Muscle of leg (tissue), 3 donors: ENCODE measurements at regions not wholly inside any gene's neighbourhood (a gene's known extent, or its start where the extent isn't known, plus 50 kb on each side); places are given as distances from the start of the nearest gene placed in this dataset.

Experiments used
- DNase-seq: peaks from one replicate; pipeline ENCODE4 v3.0.0; 2013
- H3K27ac ChIP-seq: one replicate; pipeline ENCODE4 v1.5.1; 2013; ENCODE audit warnings: mild to moderate bottlenecking, low read length, control low read depth
- H3K27me3 ChIP-seq: one replicate; pipeline ENCODE4 v1.6.1; 2013; ENCODE audit warnings: low read length; ENCODE audit not compliant: control insufficient read depth, insufficient read depth
- H3K36me3 ChIP-seq: one replicate; pipeline ENCODE4 v1.6.1; 2013; ENCODE audit warnings: low read length; ENCODE audit not compliant: control insufficient read depth, insufficient read depth
- H3K4me1 ChIP-seq: one replicate; pipeline ENCODE4 v1.6.1; 2013; ENCODE audit warnings: low read length; ENCODE audit not compliant: control insufficient read depth, insufficient read depth
- H3K4me3 ChIP-seq: one replicate; pipeline ENCODE4 v1.5.1; 2013; ENCODE audit warnings: low read length, control low read depth
- H3K9me3 ChIP-seq: replicated peaks from 2 replicates; pipeline ENCODE4 v1.6.1; 2013; ENCODE audit warnings: low read depth, low read length; ENCODE audit not compliant: control insufficient read depth
- WGBS: methylation state at CpG from one replicate; pipeline ENCODE4 v1.1.5; 2013; ENCODE audit warnings: missing lambda C conversion rate; ENCODE audit not compliant: insufficient coverage; 5-methylcytosine and 5-hydroxymethylcytosine counted together

- no peaks in the 10 kb centered on the region for H3K36me3 ChIP-seq
Measured at GRCh38 chr1:216843409-216843808, 120.2 kb upstream of the ESRRG start.

GRCh38 chr1:216841165-216841564 lies 117.9 kb upstream of the ESRRG start:
- H3K4me1 ChIP-seq, result peaks cover 5% of the 10 kb centered on the region
- WGBS, result no CpG with 5 or more reads among the region's 3 CpGs
- H3K27me3 ChIP-seq, result no peaks in the 10 kb centered on the region
- H3K36me3 ChIP-seq, result no peaks in the 10 kb centered on the region
- no peak overlapping the region for H3K27ac ChIP-seq
- H3K9me3 ChIP-seq, result no peaks in the 10 kb centered on the region
- no peak overlapping the region for H3K4me3 ChIP-seq
- DNase-seq, result no peak

More at GRCh38 chr1:216843409-216843808, 120.2 kb upstream of the ESRRG start:
- no peak overlapping the region for H3K27ac ChIP-seq
- H3K4me3 ChIP-seq, result no peak overlapping the region
- no peaks in the 10 kb centered on the region for H3K9me3 ChIP-seq
- H3K27me3 ChIP-seq, result no peaks in the 10 kb centered on the region
- DNase-seq, result no peak
- 96% methylated on average over 4 of the region's 5 CpGs for WGBS
- H3K4me1 ChIP-seq, result peaks cover 5% of the 10 kb centered on the region

GRCh38 chr1:216836316-216836715 lies 113.1 kb upstream of the ESRRG start:
- Histone ChIP-seq H3K4me3 (no peak overlapping the region), H3K36me3 (no peaks in the 10 kb centered on the region), H3K4me1 (peaks cover 3% of the 10 kb centered on the region), H3K27ac (no peak overlapping the region), H3K27me3 (no peaks in the 10 kb centered on the region), H3K9me3 (no peaks in the 10 kb centered on the region)
- WGBS, result 100% methylated on average over 2 of the region's 3 CpGs
- no peak for DNase-seq

GRCh38 chr1:216833509-216833908 lies 110.3 kb upstream of the ESRRG start:
- H3K4me3 ChIP-seq, result no peak overlapping the region
- WGBS, result 100% methylated on average over 2 of the region's 4 CpGs
- H3K27ac ChIP-seq, result no peak overlapping the region
- H3K4me1 ChIP-seq, result peaks cover 2% of the 10 kb centered on the region
- no peaks in the 10 kb centered on the region for H3K9me3 ChIP-seq
- H3K27me3 ChIP-seq, result no peaks in the 10 kb centered on the region
- no peak for DNase-seq
- H3K36me3 ChIP-seq, result no peaks in the 10 kb centered on the region

GRCh38 chr1:216832192-216832591 lies 109.0 kb upstream of the ESRRG start:
- peaks cover 2% of the 10 kb centered on the region for H3K4me1 ChIP-seq
- no peaks in the 10 kb centered on the region for H3K36me3 ChIP-seq
- no peak overlapping the region for H3K27ac ChIP-seq
- 90% methylated on average over 2 of the region's 3 CpGs for WGBS
- no peaks in the 10 kb centered on the region for H3K9me3 ChIP-seq
- no peaks in the 10 kb centered on the region for H3K27me3 ChIP-seq
- no peak overlapping the region for H3K4me3 ChIP-seq
- no peak for DNase-seq

- no peaks in the 10 kb centered on the region for H3K36me3 ChIP-seq
- no peak for DNase-seq
- H3K4me1 ChIP-seq, result peaks cover 2% of the 10 kb centered on the region
- 35% methylated on average over 2 of the region's 10 CpGs for WGBS
- no peak overlapping the region for H3K4me3 ChIP-seq
- no peak overlapping the region for H3K27ac ChIP-seq
- no peaks in the 10 kb centered on the region for H3K27me3 ChIP-seq
- no peaks in the 10 kb centered on the region for H3K9me3 ChIP-seq
Measured at GRCh38 chr1:216830424-216831210, 107.4 kb upstream of the ESRRG start.

- H3K9me3 ChIP-seq, result no peaks in the 10 kb centered on the region
- H3K27ac ChIP-seq, result no peak overlapping the region
- no CpG with 5 or more reads among the region's 2 CpGs for WGBS
- H3K27me3 ChIP-seq, result no peaks in the 10 kb centered on the region
- no peak for DNase-seq
- peaks cover 2% of the 10 kb centered on the region for H3K4me1 ChIP-seq
- H3K36me3 ChIP-seq, result no peaks in the 10 kb centered on the region
- no peak overlapping the region for H3K4me3 ChIP-seq
Measured at GRCh38 chr1:216827251-216827650, 104.0 kb upstream of the ESRRG start.

- Histone ChIP-seq H3K9me3 (no peaks in the 10 kb centered on the region), H3K27me3 (no peaks in the 10 kb centered on the region), H3K36me3 (no peaks in the 10 kb centered on the region), H3K27ac (no peak overlapping the region), H3K4me3 (no peak overlapping the region), H3K4me1 (peaks cover 2% of the 10 kb centered on the region)
- DNase-seq, result no peak
- WGBS, result no CpG with 5 or more reads among the region's 2 CpGs
Measured at GRCh38 chr1:216826646-216827045, 103.4 kb upstream of the ESRRG start.

GRCh38 chr1:216826214-216826613 lies 103.0 kb upstream of the ESRRG start:
- no CpG with 5 or more reads among the region's 4 CpGs for WGBS
- Histone ChIP-seq H3K9me3 (no peaks in the 10 kb centered on the region), H3K27ac (no peak overlapping the region), H3K27me3 (no peaks in the 10 kb centered on the region), H3K4me3 (no peak overlapping the region), H3K36me3 (no peaks in the 10 kb centered on the region), H3K4me1 (peaks cover 2% of the 10 kb centered on the region)
- no peak for DNase-seq

GRCh38 chr1:216825557-216825956 lies 102.3 kb upstream of the ESRRG start:
- Histone ChIP-seq H3K27ac (no peak overlapping the region), H3K9me3 (no peaks in the 10 kb centered on the region), H3K27me3 (no peaks in the 10 kb centered on the region), H3K4me1 (peaks cover 2% of the 10 kb centered on the region), H3K36me3 (no peaks in the 10 kb centered on the region), H3K4me3 (no peak overlapping the region)
- no CpG with 5 or more reads among the region's 2 CpGs for WGBS
- no peak for DNase-seq

GRCh38 chr1:216824511-216824910 lies 101.3 kb upstream of the ESRRG start:
- 100% methylated on average over 1 of the region's 3 CpGs for WGBS
- no peaks in the 10 kb centered on the region for H3K36me3 ChIP-seq
- no peaks in the 10 kb centered on the region for H3K9me3 ChIP-seq
- DNase-seq, result no peak
- no peaks in the 10 kb centered on the region for H3K27me3 ChIP-seq
- H3K4me3 ChIP-seq, result no peak overlapping the region
- no peak overlapping the region for H3K27ac ChIP-seq
- no peaks in the 10 kb centered on the region for H3K4me1 ChIP-seq
